AG20443 (cell line): ENCODE measurements at regions not wholly inside any gene's neighbourhood (a gene's known extent, or its start where the extent isn't known, plus 50 kb on each side); places are given as distances from the start of the nearest gene placed in this dataset.
A peak's percentile ranks its signal among the peaks of the same experiment; 100 is the strongest.

Experiments
- DNase-seq: peaks from one replicate; pipeline ENCODE4 v3.0.0; 2012; ENCODE audit warnings: low spot score, mixed read lengths

- DNase-seq, result no peak
Observed at GRCh38 chr6:147078106-147078505, 126.1 kb upstream of the STXBP5 start.

- DNase-seq, result no peak
Observed at GRCh38 chr6:147078602-147079001, 125.6 kb upstream of the STXBP5 start.

GRCh38 chr6:147080225-147080624, 124.0 kb upstream of the STXBP5 start:
- DNase-seq, result no peak

GRCh38 chr6:147081076-147081609, 123.1 kb upstream of the STXBP5 start:
- DNase-seq, result no peak

GRCh38 chr6:147087641-147088040, 116.6 kb upstream of the STXBP5 start:
- DNase-seq, result peak; percentile 47

GRCh38 chr6:147088861-147089260, 115.4 kb upstream of the STXBP5 start:
- no peak for DNase-seq

- no peak for DNase-seq
Observed at GRCh38 chr6:147095316-147095715, 108.9 kb upstream of the STXBP5 start.

- peak; percentile 39 for DNase-seq
Observed at GRCh38 chr6:147099974-147100373, 104.2 kb upstream of the STXBP5 start.

GRCh38 chr6:147103007-147103406, 101.2 kb upstream of the STXBP5 start:
- no peak for DNase-seq

GRCh38 chr6:147103694-147104093, 100.5 kb upstream of the STXBP5 start:
- no peak for DNase-seq

- no peak for DNase-seq
Observed at GRCh38 chr6:147105786-147106185, 98.4 kb upstream of the STXBP5 start.

GRCh38 chr6:147106759-147107401, 97.3 kb upstream of the STXBP5 start:
- DNase-seq, result peak; percentile 38

GRCh38 chr6:147108259-147108910, 95.8 kb upstream of the STXBP5 start:
- DNase-seq, result no peak

- no peak for DNase-seq
Observed at GRCh38 chr6:147109707-147110106, 94.5 kb upstream of the STXBP5 start.

GRCh38 chr6:147116056-147116455, 88.2 kb upstream of the STXBP5 start:
- DNase-seq, result no peak

- DNase-seq, result no peak
Observed at GRCh38 chr6:147117011-147117410, 87.2 kb upstream of the STXBP5 start.

- peak; percentile 47 for DNase-seq
Observed at GRCh38 chr6:147117580-147117979, 86.6 kb upstream of the STXBP5 start.

- DNase-seq, result no peak
Observed at GRCh38 chr6:147119310-147119709, 84.9 kb upstream of the STXBP5 start.

GRCh38 chr6:147122823-147123222, 81.4 kb upstream of the STXBP5 start:
- DNase-seq, result no peak

- no peak for DNase-seq
Observed at GRCh38 chr6:147126618-147127022, 77.6 kb upstream of the STXBP5 start.

GRCh38 chr6:147127587-147127986, 76.6 kb upstream of the STXBP5 start:
- DNase-seq, result no peak

GRCh38 chr6:147128056-147128455, 76.2 kb upstream of the STXBP5 start:
- DNase-seq, result no peak

- DNase-seq, result no peak
Observed at GRCh38 chr6:147131532-147132128, 72.6 kb upstream of the STXBP5 start.
